ENCODE measurements at regions not wholly inside any gene's neighbourhood (a gene's known extent, or its start where the extent isn't known, plus 50 kb on each side); places are given as distances from the start of the nearest gene placed in this dataset.

- Histone ChIP-seq H2BK5ac (ENCODE audit: insufficient read length, low read length) (no peak overlapping the region), H3K79me1 (ENCODE audit: insufficient read depth, low read depth, low read length, poor library complexity, severe bottlenecking) (no peaks in the 10 kb centered on the region), H3K4me2 (ENCODE audit: insufficient read depth, insufficient read length, low read length) (no peak overlapping the region), H3K4me1 (ENCODE audit: insufficient read depth, low read length) (peaks cover 2% of the 10 kb centered on the region; the same call in 1 of the 2 replicates), H2BK15ac (ENCODE audit: low read depth, low read length) (no peak overlapping the region), H3K27me3 (ENCODE audit: insufficient read depth, low read length) (no peaks in the 10 kb centered on the region), H3K27ac (ENCODE audit: insufficient read length, low read depth, low read length) (no peak overlapping the region), H3K79me2 (ENCODE audit: insufficient read depth, low read length) (no peaks in the 10 kb centered on the region), H4K8ac (replicated peaks; ENCODE audit: insufficient read length, low read depth, low read length) (no peak overlapping the region), H4K5ac (ENCODE audit: insufficient read length, low read depth, low read length) (no peak overlapping the region), H3K9me3 (ENCODE audit: control insufficient read depth, low read depth, low read length) (no peaks in the 10 kb centered on the region), H3K18ac (ENCODE audit: insufficient read length, low read depth, low read length) (no peak overlapping the region), H3K23me2 (ENCODE audit: insufficient read length, low read depth, low read length, poor library complexity, severe bottlenecking) (no peaks in the 10 kb centered on the region), H3K14ac (ENCODE audit: insufficient read depth, low read length) (no peak overlapping the region), H4K20me1 (ENCODE audit: control insufficient read depth, insufficient read depth, insufficient read length) (no peaks in the 10 kb centered on the region), H2AFZ (ENCODE audit: low read length) (no peak overlapping the region), H3K4ac (ENCODE audit: low read depth, low read length) (no peak overlapping the region), H2AK5ac (ENCODE audit: insufficient read length, low read length) (no peak overlapping the region), H3K56ac (ENCODE audit: insufficient read length, low read depth, low read length) (no peak overlapping the region), H2BK20ac (ENCODE audit: low read depth, low read length, poor library complexity, severe bottlenecking) (no peak overlapping the region), H3K23ac (ENCODE audit: insufficient read length, low read depth, low read length) (no peak overlapping the region), H2BK120ac (ENCODE audit: low read depth, low read length, poor library complexity, severe bottlenecking) (no peak overlapping the region), H3K9ac (ENCODE audit: extremely low read depth, insufficient read length, low read length) (no peak overlapping the region), H2BK12ac (ENCODE audit: insufficient read length, low read depth, low read length) (no peak overlapping the region), H4K91ac (ENCODE audit: insufficient read length, low read depth, low read length) (no peak overlapping the region), H3T11ph (ENCODE audit: low read length) (no peak overlapping the region)
- no peak overlapping the region for H3K4me3 Mint-ChIP-seq
- H3K9me3 Mint-ChIP-seq, result no peaks in the 10 kb centered on the region; a peak in 1 of 5 replicates
- peaks cover 14% of the 10 kb centered on the region for H3K27me3 Mint-ChIP-seq (ENCODE audit: low read depth)
- H3K4me1 Mint-ChIP-seq, result peaks cover 25 to 49% of the 10 kb centered on the region in 2 experiments
- DNase-seq, result peak; percentile 2
- no CpG with 5 or more reads among the region's 7 CpGs for WGBS (ENCODE audit: extremely low coverage, insufficient read length, low lambda C conversion rate)
- no peak for TF ChIP-seq CTCF (conservative IDR thresholded peaks at IDR 0.05)
- H3K27ac Mint-ChIP-seq, result peak overlapping the region in 1 of 3 experiments; percentile 37; a peak in 1 of 7 replicates
- no peaks in the 10 kb centered on the region; a peak in 3 of 7 replicates for H3K36me3 Mint-ChIP-seq (ENCODE audit: insufficient read depth in 1 of 3, low read depth in 3 of 3)
Observed at GRCh38 chr2:8306530-8307351, 375.1 kb upstream of the ID2 start.

Measured in H9 (cell line).